Activated CD8-positive, alpha-beta memory T cell treated with anti-CD3 and anti-CD28 coated beads for 1 hour (primary cell): ENCODE measurements at regions not wholly inside any gene's neighbourhood (a gene's known extent, or its start where the extent isn't known, plus 50 kb on each side); places are given as distances from the start of the nearest gene placed in this dataset.
"Not testable (repeated sequence)": the region's sequence is repeated elsewhere in the genome, so short reads cannot be mapped to it uniquely, and the experiment has no call there.

ENCODE experiments used
- DNase-seq, 2 donors: peaks; one replicate each; pipeline ENCODE4 v3.0.0-alpha.2; 2020; ENCODE audit warnings: low read depth in 1 of 2; ENCODE audit errors: extremely low read depth in 1 of 2

DNA sequence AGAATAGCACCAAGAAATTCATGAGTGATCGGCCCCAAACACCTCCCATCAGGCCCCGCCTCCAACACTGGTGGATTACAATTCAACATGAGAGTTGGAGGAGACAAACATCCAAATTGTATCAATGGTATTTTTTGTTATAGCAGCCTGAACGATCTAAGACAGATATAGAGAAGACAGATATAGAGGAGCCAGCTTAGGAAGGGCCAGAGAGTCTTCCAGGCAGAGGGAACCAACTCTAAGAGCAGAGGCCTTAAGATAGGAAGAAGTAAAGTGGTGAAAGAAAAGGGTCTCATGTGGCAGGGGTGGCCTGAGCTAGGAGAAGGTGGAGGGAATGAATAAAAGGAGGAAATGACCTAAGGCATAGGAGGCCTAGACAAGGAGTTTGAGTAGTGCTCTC, 158.8 kb upstream of the TBL1XR1 start:
- DNase-seq, result no peak

DNA sequence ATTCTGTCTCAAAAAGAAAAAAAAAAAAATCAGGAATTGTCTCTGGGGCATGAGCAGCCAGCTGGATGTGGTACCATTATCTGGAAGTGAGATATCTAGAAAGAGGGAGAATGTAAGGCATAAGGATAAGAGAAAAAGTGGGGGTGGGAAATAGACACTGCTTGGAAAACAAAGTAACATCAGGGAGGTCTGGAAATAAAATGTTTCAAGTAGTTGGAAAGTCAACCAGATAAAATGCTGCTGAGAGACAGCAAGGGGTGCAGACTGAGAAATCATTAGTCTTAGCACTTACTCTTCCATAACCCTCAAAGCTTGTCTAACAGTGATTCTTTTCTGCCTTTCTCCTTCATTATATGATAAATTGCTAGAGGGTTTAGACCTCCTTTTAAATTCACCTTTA, 159.7 kb upstream of the TBL1XR1 start:
- DNase-seq, result no peak

DNA sequence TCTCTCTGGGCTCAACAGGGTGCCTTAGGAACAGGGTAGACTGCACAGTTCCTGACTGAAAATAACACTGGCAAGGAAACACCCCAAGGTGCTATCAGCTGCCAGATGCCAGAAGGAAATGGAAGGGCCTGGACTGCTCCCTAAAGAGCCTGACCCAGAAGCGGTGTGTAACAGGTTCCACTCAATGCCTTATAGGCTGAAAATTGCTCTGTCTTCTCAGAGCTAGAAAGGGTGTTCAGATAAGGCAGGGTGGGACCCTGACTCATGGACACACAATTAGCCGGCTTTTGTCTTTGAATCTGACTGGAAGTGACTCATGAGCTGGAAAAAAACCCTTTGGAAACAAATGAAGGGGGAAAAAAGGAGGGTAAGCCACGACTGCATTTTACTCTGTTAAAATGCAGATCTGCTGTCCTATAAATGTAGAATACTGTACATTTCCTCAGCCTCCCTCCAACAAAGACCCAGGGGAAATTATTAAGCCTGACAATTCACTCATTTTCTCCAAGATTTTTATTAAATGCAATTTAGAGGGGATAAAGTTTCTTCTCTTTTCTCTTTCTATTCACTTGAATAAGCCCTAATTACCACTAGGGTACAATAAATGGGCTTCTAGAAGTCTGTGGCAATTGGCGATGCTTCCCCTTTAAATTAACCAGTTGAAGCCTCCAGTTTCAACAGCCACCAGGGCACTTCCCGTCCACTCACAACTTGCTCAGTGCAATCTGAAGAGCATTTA, 160.2 kb upstream of the TBL1XR1 start:
- DNase-seq, result no peak

DNA sequence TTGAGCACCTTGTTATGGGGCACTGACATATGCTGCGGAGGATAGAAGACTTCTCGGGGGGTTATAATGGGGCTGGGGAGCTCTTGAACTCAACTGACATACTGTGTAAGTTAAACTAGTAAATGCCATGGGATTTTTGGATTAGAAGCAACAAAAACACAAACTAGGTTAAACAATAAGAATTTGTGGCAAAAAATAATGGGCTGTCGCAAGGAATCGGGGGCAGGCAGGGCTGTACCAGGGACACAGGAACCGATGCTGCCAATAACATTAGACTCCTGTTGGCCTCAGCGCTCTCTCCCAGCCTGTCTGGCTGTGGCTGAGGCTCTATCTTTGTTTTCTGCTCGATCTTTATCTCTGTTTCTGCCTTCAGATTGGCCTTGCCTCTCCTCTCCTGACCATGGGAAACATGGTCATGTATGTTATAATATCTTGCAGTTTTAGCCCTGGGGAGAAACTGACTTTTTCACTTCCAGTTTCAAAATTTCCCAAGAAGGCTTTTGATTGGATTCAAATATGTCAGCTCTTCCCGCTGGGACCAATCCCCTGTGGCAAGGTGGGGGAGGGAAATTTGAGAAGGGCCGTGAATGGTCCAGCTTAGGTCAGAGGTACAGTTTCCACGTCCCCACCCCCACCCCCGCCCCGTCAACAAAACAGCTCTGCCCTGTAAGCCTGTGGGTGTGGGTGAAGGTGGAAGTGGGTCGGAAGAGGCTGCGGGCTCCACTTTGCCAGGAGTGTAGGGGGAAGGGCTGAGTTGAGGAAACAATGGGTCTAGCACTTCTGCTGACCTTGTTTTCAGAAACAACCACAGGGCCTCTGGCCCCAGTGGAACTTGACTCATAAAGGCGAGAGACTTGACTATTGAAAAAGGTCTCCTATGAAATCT, 161.1 kb upstream of the TBL1XR1 start:
- peak in 1 of 2 donors; percentile 26 for DNase-seq

DNA sequence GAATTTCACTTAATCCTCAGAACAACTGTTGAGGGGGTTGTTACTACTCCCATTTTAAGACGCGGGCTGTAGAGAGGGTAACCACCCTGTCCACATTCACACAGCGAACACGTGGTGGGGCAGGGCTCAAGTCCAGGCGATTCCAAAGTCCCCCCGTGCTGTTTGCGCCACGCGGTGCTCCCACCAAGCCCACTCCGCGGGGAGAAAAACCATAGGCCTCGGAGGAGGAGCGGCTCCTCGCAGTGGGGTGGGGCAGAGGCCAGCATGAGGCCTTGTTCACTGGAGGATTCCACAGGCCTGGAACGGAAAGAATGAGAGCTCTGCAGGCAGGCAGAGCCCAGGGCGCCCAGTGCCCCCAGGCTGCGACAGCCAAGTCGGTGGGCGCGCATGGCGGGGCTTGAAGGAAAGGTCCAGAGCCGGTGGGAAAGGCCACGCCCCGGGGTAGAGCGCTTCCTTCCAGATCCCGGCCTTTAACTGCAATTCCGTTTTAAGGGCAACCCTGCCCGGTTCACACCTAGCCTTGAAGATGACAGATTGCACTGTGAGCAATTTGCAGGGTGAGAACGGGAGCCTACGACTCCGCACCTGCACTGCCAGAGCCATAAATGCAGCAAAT, 161.8 kb upstream of the TBL1XR1 start:
- peak in 1 of 2 donors; percentile 19 for DNase-seq

DNA sequence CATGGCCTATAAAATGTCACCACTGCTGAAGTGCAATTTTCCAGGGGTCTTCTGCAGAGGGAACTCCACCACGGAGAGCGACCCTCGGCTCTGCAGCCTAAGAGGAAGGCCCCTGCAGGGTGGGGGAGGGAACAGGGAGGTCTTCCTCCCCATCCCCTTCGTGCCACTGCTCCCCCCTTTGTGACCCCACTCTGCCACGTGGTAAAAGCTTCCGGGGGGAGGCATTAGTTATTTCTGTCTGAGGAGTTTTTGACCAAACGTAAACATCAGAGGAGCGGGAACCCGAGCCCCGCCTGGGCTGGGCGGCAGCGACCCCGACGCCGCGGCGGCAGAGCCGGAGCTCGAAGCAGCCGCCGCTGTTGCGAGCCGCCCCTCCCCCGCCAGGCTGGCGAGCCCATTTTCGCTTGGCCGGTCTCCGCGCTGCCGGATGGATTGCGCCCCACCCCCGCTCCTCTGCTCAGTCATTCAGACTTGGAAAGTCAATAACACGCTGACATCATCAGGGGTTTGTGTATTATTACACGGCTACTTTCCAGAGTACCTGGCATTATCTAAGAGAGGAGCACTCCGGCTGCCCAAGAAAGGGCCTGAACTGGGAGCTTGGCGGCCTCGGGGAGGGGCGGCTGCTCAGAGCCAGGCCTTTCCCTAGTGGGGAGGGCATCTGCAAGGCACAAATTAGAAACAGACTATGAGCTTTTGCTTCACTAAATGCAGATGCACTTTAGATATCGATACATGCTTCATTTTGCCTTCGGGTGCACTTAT, 162.5 kb upstream of the TBL1XR1 start:
- peak; percentile 84 to 96 for DNase-seq

DNA sequence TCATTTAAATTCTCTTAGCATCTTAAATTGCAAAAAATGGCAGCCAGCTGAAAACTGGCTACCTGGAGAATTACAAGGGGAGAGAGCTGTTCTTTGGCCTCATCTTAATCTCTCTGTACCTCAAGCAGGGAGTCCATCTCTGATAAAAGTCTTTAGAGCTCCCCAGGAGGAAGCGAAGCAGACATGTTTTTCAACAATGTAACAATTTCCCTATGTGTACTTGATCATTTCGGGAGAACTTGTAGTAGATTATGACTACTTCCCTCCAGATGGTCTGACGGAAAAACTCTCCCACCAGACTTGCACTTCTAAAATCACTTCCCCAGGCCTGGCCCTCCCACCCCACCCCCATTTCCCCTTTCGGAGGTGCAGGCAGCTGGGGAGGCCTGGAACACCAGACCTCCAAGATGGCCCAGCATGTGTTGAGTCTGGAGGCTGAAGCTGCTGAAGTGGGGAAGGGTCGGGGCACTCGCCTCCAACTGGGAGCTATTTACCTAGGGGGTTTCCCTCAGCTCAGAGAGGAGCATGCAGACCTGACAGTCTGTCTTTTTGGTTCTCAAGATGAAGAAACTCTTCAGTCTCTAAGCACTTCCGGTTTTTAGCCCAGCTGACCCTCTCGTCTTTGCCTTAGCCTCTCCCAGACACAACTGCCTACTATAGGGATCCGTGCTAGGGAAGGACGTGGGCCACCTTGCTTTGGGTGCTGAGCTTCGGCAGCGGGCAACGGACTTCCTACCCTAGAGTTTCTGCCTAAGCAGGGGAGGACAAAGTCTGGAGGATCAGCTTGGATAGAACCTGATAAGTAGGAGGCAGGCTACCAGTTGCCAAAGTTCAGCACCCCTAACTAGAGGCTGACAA, 164.0 kb upstream of the TBL1XR1 start:
- DNase-seq, result no peak

DNA sequence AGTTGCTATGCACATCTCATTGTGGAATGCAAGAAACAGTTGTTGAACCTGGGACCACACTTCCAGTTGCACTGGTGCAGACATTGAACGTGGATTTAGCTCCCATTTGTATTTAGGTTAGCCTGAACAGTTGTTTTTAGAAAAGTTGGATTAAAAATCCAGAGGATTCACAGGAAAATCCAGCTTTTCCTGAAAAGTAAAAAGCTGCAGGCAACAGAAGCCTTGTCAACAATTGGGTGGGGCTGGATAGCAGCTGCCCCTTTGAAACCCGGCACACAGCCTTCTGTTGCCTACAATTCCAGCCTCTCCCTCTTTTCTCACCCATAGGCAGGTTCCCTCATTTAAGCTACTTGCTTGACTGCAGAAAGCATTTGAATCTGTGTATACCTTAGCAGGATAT, 165.3 kb upstream of the TBL1XR1 start:
- no peak for DNase-seq

DNA sequence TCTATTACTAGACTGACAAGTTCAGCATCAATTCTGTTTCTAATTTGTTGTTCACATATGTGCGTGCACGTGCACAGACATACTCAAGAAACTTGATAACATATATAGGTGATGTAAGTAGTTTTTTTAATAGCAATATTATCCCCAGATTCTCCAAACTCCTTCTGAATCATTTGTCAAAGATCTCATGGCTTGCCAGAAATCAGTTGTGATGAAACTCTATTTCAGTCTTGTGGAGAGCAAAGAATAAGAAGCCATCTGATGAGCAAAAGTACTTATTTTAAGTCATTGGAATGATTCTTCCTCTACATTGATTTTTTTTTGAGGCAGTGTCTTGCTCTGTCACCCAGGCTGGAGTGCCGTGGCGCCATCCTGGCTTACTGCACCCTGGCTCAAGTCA, 167.0 kb upstream of the TBL1XR1 start:
- no peak for DNase-seq

DNA sequence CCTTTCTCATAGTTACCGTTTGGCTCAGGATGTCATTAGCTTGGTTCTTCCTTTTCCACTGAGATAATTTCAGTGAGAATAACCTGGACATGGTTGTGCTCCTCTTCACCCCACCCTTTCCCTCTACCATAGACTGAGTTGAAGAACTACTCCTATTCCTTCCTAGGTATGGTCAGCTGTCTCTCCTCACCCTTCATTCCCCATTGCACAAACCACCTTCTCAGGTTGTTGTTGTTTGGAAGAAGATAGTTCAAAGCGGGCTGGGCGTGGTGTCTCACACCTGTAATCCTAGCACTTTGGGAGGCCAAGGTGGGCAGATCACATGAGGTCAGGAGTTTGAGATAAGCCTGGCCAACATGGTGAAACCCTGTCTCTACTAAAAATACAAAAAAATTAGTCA, 168.0 kb upstream of the TBL1XR1 start:
- DNase-seq, result not testable (repeated sequence)

DNA sequence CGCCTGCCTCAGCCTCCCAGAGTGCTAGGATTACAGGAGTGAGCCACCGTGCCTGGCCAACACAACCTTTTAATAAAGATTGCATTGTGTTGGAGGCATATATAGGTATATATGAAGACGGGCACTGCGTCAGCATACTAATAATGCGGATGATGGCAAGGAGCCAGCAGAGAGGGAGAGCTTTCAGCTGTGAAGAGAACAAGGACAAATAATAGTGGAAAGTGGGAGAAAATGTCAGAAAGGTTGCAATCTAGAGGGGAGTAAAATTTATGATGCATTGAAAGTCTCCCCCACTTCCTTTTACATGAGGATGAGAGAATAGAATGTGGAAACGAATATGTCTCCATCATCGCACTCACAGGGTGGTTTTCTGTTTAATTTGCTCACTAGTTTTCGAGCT, 170.5 kb upstream of the TBL1XR1 start:
- DNase-seq, result no peak

DNA sequence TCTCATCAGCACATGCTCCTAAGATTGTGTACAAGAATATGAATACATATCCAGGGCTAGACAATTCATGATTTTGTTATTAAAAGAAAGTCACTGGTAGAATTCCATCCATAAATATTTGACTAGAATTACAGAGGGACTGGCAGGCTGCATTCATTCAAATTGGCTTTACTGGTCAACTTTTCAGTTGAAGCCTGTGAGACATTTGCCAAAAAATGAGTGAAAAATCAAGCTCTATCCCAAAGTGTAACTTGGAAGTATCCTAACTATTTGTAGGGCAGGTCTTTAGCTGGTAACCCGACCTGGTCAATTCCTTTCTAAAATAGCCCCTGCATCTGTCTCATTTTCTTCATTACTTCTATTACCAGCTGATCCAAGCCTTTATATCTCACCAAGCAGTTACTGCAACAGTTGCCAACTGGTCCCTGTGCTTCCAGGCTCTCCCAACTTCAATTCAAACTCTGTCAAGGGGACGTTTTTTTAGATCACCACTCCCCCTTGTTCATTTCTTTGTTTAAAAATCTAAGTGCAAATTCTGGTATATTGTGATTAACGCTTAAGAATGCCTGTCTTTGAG, 173.1 kb upstream of the TBL1XR1 start:
- no peak for DNase-seq

DNA sequence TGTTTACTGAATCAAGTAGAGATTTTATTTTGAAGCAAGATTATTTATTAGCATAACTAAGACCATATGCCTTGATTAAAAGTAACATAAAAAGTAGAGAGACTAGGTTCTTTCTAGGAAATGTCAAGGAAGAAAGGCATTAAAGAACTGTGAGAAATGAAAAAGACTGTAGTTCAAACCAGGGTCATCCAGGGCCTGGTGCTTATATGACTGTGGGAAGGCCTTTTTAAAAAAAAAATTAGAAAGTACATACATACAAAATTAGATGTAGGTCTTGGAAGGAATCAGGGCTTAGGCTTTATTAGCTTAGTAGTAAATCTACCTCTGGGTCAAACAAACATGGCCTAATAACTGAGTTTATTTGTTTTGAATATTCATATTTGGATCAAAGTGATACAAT, 173.9 kb upstream of the TBL1XR1 start:
- no peak for DNase-seq

DNA sequence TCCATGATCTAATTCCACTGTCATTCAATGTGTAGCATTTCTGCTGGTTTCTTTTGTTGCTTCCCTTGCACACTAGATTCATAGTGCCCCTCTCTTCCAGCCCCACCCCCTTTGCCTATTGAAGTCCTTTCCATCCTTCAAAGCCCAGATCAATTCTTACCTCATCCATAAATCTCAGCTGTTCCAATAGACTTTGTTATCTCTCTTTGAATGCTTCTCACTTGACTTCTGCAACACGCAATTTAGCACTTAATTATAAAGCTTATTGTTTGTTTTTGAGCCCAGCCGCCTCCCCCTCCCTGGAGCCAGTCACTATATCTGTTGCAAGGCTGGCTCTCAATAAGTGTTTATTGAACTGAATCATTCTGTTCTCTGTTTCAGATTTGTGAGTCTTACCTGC, 174.6 kb upstream of the TBL1XR1 start:
- DNase-seq, result no peak

DNA sequence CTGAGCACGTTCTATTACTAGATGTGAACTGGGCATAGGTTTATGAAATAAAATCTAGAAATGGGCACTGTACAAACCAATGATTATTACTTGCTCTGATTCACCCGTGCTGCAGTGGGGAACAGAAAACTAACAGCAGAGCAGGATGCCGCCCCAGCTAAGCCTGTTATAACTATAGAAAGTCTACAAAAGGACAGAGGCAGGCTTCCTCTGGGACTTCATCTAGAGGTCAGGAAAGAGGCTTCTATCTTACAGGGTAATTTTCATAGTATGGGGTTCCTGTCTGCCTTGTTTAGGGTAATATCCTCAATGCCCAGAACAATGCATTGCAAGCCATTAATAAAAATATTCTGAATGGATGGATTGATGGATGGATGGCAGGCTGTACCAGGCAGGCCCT, 177.0 kb upstream of the TBL1XR1 start:
- no peak for DNase-seq

DNA sequence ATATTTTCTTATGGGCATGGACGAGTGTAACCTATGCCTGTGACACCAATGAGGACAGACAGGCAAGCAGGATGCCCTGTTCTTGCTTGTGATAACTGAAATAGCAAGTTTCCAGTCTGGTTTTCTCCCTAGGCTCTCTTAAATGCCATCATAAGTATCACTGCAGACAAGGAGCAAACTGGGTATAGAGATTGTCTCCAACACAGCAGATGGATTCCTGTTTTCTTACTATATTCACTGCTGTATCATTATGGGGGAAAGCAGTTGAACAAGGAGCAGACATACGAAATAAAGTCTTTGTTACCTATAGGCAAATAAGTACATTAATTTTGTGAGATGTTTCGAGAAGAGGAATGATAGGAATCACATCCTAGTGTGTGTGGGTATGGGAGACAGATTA, 178.0 kb upstream of the TBL1XR1 start:
- DNase-seq, result no peak

DNA sequence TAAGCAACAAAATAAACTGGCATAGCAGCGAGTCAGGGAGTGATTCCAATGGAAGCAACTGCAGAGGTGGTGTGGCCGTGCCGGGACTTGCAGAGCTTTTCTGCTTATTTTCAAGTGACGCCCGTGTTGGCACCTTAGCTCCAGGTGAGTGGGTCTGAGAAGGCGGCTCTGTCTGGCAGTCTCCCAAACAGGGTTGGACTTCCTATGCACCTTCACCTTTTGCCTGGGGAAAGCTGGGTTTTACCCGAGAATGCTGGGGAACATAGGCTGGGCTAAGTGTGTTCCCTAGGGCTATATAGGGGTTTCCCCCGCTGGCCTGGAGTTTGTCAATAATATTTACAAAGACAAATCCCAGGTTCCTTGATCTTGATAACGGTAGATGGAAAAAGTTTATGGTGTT, 179.9 kb upstream of the TBL1XR1 start:
- no peak for DNase-seq

DNA sequence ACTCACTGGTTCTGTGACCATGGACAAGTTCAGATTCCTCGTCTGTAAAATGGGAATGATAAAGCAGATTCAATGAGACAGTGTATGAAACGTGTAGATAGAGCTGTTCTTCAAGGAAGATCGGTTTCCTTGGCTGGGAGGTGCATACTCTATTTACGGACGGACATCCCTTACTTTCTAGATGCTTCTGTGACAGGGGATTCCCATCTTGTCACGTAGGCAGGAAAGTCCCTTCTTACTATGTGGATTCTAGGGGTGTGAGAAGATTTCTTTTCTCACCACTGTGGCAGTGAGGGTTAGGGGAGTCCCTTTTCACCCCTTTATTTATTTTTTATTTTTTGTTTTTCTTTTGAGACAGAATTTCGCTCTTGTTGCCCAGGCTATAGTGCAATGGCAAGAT, 180.9 kb upstream of the TBL1XR1 start:
- no peak for DNase-seq

DNA sequence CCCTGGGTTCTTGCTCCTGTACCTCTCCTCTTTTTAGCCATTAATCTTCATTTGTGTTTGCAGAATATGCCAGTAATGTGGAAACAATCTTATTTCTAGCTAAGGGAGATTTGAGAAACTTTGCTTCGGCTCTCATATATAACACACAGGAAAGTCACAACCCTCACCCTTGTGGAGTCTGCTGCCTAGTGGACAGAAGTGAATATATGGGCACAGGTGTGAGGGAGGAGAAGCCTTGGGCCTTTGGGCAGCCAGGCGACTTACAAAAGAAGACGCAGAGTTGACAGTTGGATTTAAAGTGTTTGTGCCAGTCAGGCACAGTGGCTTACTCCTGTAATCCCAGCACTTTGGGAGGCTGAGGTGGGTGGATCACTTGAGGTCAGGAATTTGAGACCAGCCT, 181.8 kb upstream of the TBL1XR1 start:
- no peak for DNase-seq

DNA sequence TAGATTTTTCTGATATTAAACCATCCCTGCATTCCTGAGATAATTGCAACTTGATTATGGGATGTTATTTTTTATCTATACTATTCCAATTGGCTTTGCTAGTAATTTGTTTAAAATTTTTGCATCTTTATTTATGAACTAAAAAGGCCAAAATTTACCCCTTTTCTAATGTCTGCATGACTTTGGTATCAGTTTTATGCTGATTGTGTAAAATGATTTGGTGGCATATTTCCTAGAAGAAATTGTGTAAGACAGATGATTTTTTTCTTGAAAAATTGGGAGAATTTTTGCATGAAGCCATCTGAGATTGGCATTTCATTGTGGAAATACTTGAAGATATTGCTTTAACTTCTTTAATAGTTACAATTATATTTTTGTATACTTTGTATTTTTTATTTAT, 183.8 kb upstream of the TBL1XR1 start:
- no peak for DNase-seq
